ENCODE measurements at regions not wholly inside any gene's neighbourhood (a gene's known extent, or its start where the extent isn't known, plus 50 kb on each side); places are given as distances from the start of the nearest gene placed in this dataset.

GRCh38 chr2:7572450-7572849 lies 655.2 kb downstream of the RNF144A start:
- TF ChIP-seq EZH2 (IDR thresholded peaks at IDR 0.05; ENCODE audit: borderline replicate concordance, low read depth, low read length, poor library complexity, severe bottlenecking) (no peak), CTCF (conservative IDR thresholded peaks at IDR 0.05; ENCODE audit: low read depth, low read length) (no peak)
